MCF 10A (cell line): ENCODE measurements at regions not wholly inside any gene's neighbourhood (a gene's known extent, or its start where the extent isn't known, plus 50 kb on each side); places are given as distances from the start of the nearest gene placed in this dataset.

Experiments
- BruUV-seq: library from RNA; stranded (reverse); fragments of 400-500 nt; replicated peaks from 2 replicates; lab custom pipeline; 2021; lab: Mats Ljungman, UMichigan
- CTCF ChIA-PET: fragments of 300-600 bp; sonication (Branson Sonifier 250); formaldehyde crosslinking; extraction: SDS; loops from one replicate; lab custom pipeline; 2021; ENCODE audit warnings: antibody characterized with exemption, inconsistent platforms; lab: Yijun Ruan, JAX
- POLR2A ChIA-PET: fragments of 300-600, 350-650 bp; sonication (Branson Sonifier 250); formaldehyde crosslinking; extraction: SDS; loops from one replicate; lab custom pipeline; 2020; ENCODE audit warnings: antibody characterized with exemption, inconsistent platforms; lab: Yijun Ruan, JAX
- DNase-seq: peaks from one replicate; pipeline ENCODE4 v3.0.0-alpha.2; 2018; ENCODE audit not compliant: unreplicated experiment
- H3K27ac Mint-ChIP-seq: one replicate; pipeline ENCODE4 v1.8.0; 2022; ENCODE audit warnings: mild to moderate bottlenecking, low read depth, mixed read lengths; ENCODE audit not compliant: unreplicated experiment
- H3K27me3 Mint-ChIP-seq: one replicate; pipeline ENCODE4 v1.8.0; 2022; ENCODE audit warnings: mixed read lengths; ENCODE audit not compliant: insufficient read depth, unreplicated experiment
- H3K36me3 Mint-ChIP-seq: one replicate; pipeline ENCODE4 v1.8.0; 2022; ENCODE audit warnings: mild to moderate bottlenecking, moderate library complexity, mixed read lengths; ENCODE audit not compliant: insufficient read depth, unreplicated experiment
- H3K4me1 Mint-ChIP-seq: one replicate; pipeline ENCODE4 v1.8.0; 2022; ENCODE audit warnings: mixed read lengths; ENCODE audit not compliant: insufficient read depth, unreplicated experiment
- H3K4me3 Mint-ChIP-seq: one replicate; pipeline ENCODE4 v1.8.0; 2022; ENCODE audit warnings: mild to moderate bottlenecking, moderate library complexity, mixed read lengths; ENCODE audit not compliant: unreplicated experiment
- H3K9me3 Mint-ChIP-seq: one replicate; pipeline ENCODE4 v1.8.0; 2022; ENCODE audit warnings: mixed read lengths; ENCODE audit not compliant: unreplicated experiment
- CTCF ChIP-seq: fragments of 200-600 bp; IDR thresholded peaks from one replicate; pipeline ENCODE4 v1.8.0; 2022; ENCODE audit warnings: antibody characterized with exemption, mild to moderate bottlenecking; ENCODE audit not compliant: unreplicated experiment
- intact Hi-C: fragments of 100-400 bp; cut with micrococcal nuclease; formaldehyde crosslinking; loops from 2 replicates; pipeline ENCODE4 v1.14.1; 2022

GRCh38 chr20:16672299-16672698 is 57.5 kb upstream of the SNRPB2 start:
- ChIA-PET POLR2A (no interaction called here), CTCF (interaction anchor here (0.6 kb wide), 1 partner anchor 31 kb away, joined by 4 read pairs; no protein-coding TSS in a partner anchor)
- TF ChIP-seq CTCF: no peak
- no peak for DNase-seq
- Mint-ChIP-seq H3K9me3 (no peaks in the 10 kb centered on the region), H3K27me3 (no peaks in the 10 kb centered on the region), H3K27ac (no peak overlapping the region), H3K4me3 (no peak overlapping the region), H3K36me3 (no peaks in the 10 kb centered on the region), H3K4me1 (no peaks in the 10 kb centered on the region)
- no TSS peak for BruUV-seq
- intact Hi-C loops: no loop called here

- DNase-seq: no peak
- no TSS peak for BruUV-seq
- Mint-ChIP-seq H3K36me3 (no peaks in the 10 kb centered on the region), H3K9me3 (no peaks in the 10 kb centered on the region), H3K4me1 (no peaks in the 10 kb centered on the region), H3K4me3 (no peak overlapping the region), H3K27me3 (no peaks in the 10 kb centered on the region), H3K27ac (no peak overlapping the region)
- intact Hi-C loops: no loop called here
- TF ChIP-seq CTCF: no peak
- CTCF ChIA-PET: interaction anchor here (0.5 to 1.0 kb wide), 6 partner anchors 26 to 1435 kb away, joined by 3 to 4 read pairs (median 4); no protein-coding TSS in a partner anchor
- POLR2A ChIA-PET: no interaction called here
These were observed 58.1 kb upstream of the SNRPB2 start for GRCh38 chr20:16671753-16672152.

- Mint-ChIP-seq H3K36me3 (no peaks in the 10 kb centered on the region), H3K4me3 (no peak overlapping the region), H3K9me3 (no peaks in the 10 kb centered on the region), H3K4me1 (no peaks in the 10 kb centered on the region), H3K27ac (no peak overlapping the region), H3K27me3 (no peaks in the 10 kb centered on the region)
- no peak for DNase-seq
- POLR2A ChIA-PET: interaction anchor here (0.6 kb wide), 1 partner anchor 1544 kb away, joined by 3 read pairs; no protein-coding TSS in a partner anchor
- BruUV-seq: no TSS peak
- intact Hi-C loops: no loop called here
- CTCF ChIA-PET: interaction anchor here (0.7 to 1.3 kb wide), 2 partner anchors 9 to 1209 kb away, joined by 3 to 4 read pairs; no protein-coding TSS in a partner anchor
- TF ChIP-seq CTCF: no peak
These were observed 63.6 kb upstream of the SNRPB2 start for GRCh38 chr20:16666272-16666671.

GRCh38 chr20:16664020-16664419 is 65.8 kb upstream of the SNRPB2 start:
- ChIA-PET POLR2A (no interaction called here), CTCF (interaction anchor here (0.6 kb wide), 1 partner anchor 641 kb away, joined by 3 read pairs; no protein-coding TSS in a partner anchor)
- H3K4me1 Mint-ChIP-seq: no peaks in the 10 kb centered on the region
- H3K36me3 Mint-ChIP-seq: no peaks in the 10 kb centered on the region
- no peaks in the 10 kb centered on the region for H3K9me3 Mint-ChIP-seq
- no peak overlapping the region for H3K4me3 Mint-ChIP-seq
- intact Hi-C loops: no loop called here
- no TSS peak for BruUV-seq
- DNase-seq: no peak
- no peaks in the 10 kb centered on the region for H3K27me3 Mint-ChIP-seq
- no peak overlapping the region for H3K27ac Mint-ChIP-seq
- TF ChIP-seq CTCF: no peak
